AG20443 (cell line): ENCODE measurements at regions not wholly inside any gene's neighbourhood (a gene's known extent, or its start where the extent isn't known, plus 50 kb on each side); places are given as distances from the start of the nearest gene placed in this dataset.
"Not testable (repeated sequence)": the region's sequence is repeated elsewhere in the genome, so short reads cannot be mapped to it uniquely, and the experiment has no call there.

Experiments
- DNase-seq: peaks from one replicate; pipeline ENCODE4 v3.0.0; 2012; ENCODE audit warnings: low spot score, mixed read lengths

GRCh38 chr19:30943101-30943843 lies 406.0 kb downstream of the TSHZ3 start:
- no peak for DNase-seq

GRCh38 chr19:30942636-30943035 lies 406.6 kb downstream of the TSHZ3 start:
- no peak for DNase-seq

- no peak for DNase-seq
These were observed 407.6 kb downstream of the TSHZ3 start for GRCh38 chr19:30941591-30941990.

- no peak for DNase-seq
These were observed 413.0 kb downstream of the TSHZ3 start for GRCh38 chr19:30936276-30936675.

- no peak for DNase-seq
These were observed 414.1 kb downstream of the TSHZ3 start for GRCh38 chr19:30935146-30935545.

- DNase-seq: not testable (repeated sequence)
These were observed 415.8 kb downstream of the TSHZ3 start for GRCh38 chr19:30933454-30933853.

- no peak for DNase-seq
These were observed 416.4 kb downstream of the TSHZ3 start for GRCh38 chr19:30932854-30933253.

- DNase-seq: no peak
These were observed 418.1 kb downstream of the TSHZ3 start for GRCh38 chr19:30930941-30931706.

- DNase-seq: no peak
These were observed 421.5 kb downstream of the TSHZ3 start for GRCh38 chr19:30927705-30928104.

GRCh38 chr19:30924670-30925069 lies 424.6 kb downstream of the TSHZ3 start:
- DNase-seq: no peak

- no peak for DNase-seq
These were observed 425.1 kb downstream of the TSHZ3 start for GRCh38 chr19:30924069-30924636.

GRCh38 chr19:30923621-30924020 lies 425.6 kb downstream of the TSHZ3 start:
- DNase-seq: no peak

GRCh38 chr19:30923096-30923495 lies 426.1 kb downstream of the TSHZ3 start:
- no peak for DNase-seq

GRCh38 chr19:30920222-30920621 lies 429.0 kb downstream of the TSHZ3 start:
- no peak for DNase-seq

- DNase-seq: no peak
These were observed 429.5 kb downstream of the TSHZ3 start for GRCh38 chr19:30919737-30920136.

GRCh38 chr19:30916238-30916637 lies 433.0 kb downstream of the TSHZ3 start:
- DNase-seq: no peak

GRCh38 chr19:30911491-30911890 lies 437.7 kb downstream of the TSHZ3 start:
- no peak for DNase-seq

GRCh38 chr19:30910485-30911240 lies 438.6 kb downstream of the TSHZ3 start:
- DNase-seq: no peak

- no peak for DNase-seq
These were observed 440.0 kb downstream of the TSHZ3 start for GRCh38 chr19:30909216-30909615.

- no peak for DNase-seq
These were observed 440.9 kb downstream of the TSHZ3 start for GRCh38 chr19:30908262-30908771.

GRCh38 chr19:30906871-30907270 lies 442.4 kb downstream of the TSHZ3 start:
- DNase-seq: no peak

GRCh38 chr19:30900051-30900450 lies 449.2 kb downstream of the TSHZ3 start:
- no peak for DNase-seq
